Vagina (tissue), 2 donors: ENCODE measurements at regions not wholly inside any gene's neighbourhood (a gene's known extent, or its start where the extent isn't known, plus 50 kb on each side); places are given as distances from the start of the nearest gene placed in this dataset.

Source experiments
- CTCF ChIP-seq, 3 experiments: fragments of 450-650 bp in 2 of 3; fragments of 200-600 bp in 1 of 3; sonication (generic) in 1 of 3; IDR thresholded peaks; one replicate each; pipeline ENCODE4 v1.5.1; 2017 to 2019; ENCODE audit warnings: antibody characterized with exemption in 3 of 3, mild to moderate bottlenecking in 2 of 3, moderate library complexity in 2 of 3
- POLR2A ChIP-seq, 2 donors: fragments of 450-650 bp; IDR thresholded peaks; one replicate each; pipeline ENCODE4 v1.6.1; 2017; ENCODE audit warnings: antibody characterized with exemption in 2 of 2, mild to moderate bottlenecking in 2 of 2, moderate library complexity in 2 of 2
- POLR2AphosphoS5 ChIP-seq, 2 donors: sonication (generic); formaldehyde crosslinking; IDR thresholded peaks; one replicate each; pipeline ENCODE4 v1.9.0; 2017; ENCODE audit warnings: antibody characterized with exemption in 2 of 2, mild to moderate bottlenecking in 2 of 2, low read depth in 1 of 2; ENCODE audit not compliant: insufficient read depth in 1 of 2

- no peak for TF ChIP-seq CTCF (IDR thresholded peaks at IDR 0.05)
- TF ChIP-seq POLR2A (IDR thresholded peaks at IDR 0.05): no peak
- TF ChIP-seq POLR2AphosphoS5 (IDR thresholded peaks at IDR 0.05; ENCODE audit: insufficient read depth in 1 of 2, low read depth in 1 of 2): no peak
Measured at GRCh38 chr6:109292420-109292819, 89.8 kb downstream of the CD164 start.
